ELF-1 (cell line): ENCODE measurements at regions not wholly inside any gene's neighbourhood (a gene's known extent, or its start where the extent isn't known, plus 50 kb on each side); places are given as distances from the start of the nearest gene placed in this dataset.

ENCODE experiments used
- DNase-seq: peaks from one replicate; pipeline ENCODE4 v3.0.0-alpha.2; 2016; ENCODE audit warnings: low read depth, low spot score

DNA sequence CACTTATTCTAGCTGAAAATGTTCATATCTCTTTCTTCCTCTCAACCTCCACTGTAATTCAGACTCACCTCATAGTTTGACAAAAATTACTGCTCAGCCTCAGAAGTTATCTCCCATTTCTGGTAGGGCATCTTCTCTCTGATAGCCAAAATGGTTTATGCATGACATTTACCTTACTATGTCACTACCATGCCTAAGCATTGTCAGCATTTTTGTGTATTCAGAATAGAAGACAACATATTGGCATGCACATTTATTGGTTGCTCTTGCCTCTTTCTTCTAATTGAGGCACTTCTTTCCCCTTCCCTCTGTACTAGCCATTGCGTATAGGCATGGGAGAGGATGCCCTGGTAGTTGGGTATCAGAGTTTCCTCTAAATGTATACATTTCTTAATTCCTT lies 406.1 kb upstream of the DCC start:
- no peak for DNase-seq

DNA sequence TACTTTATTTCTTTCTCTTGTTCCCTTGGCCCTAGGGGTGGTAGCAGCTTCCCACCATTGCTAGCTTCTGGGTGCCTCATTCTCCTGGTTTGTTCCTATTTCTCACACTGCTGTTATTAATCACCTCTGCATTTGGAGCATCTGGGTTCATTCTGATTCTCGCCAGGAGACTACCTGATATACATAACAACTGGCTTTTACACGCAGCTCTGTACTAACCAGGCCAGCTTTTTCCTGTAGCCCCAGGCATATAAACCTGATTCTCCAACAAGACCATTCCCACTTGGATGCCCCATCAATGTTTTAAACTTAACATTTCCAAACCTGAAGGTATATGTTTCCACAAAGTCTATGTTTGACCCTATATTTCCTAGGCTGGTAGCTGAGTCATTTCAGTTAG lies 403.9 kb upstream of the DCC start:
- peak; percentile 15 for DNase-seq

DNA sequence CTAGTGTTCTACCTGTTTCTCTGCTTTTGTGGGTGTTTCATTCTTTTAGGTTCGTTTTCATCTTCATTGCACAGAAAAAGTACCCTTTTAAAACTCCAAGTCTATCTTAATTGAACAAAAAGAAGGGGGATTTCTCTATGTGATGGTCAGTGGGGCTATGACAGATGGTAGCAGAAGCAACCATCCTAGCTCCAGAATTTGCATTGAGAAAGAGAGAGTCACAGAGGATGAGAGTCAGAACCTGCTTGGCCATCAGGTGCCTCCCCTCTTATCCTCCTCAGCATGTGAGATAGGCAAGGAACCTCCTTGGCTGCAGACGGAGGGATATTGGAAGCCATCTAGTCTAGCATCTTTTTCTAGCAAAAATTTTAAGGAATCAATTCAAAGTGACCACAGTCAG lies 398.0 kb upstream of the DCC start:
- DNase-seq: no peak

DNA sequence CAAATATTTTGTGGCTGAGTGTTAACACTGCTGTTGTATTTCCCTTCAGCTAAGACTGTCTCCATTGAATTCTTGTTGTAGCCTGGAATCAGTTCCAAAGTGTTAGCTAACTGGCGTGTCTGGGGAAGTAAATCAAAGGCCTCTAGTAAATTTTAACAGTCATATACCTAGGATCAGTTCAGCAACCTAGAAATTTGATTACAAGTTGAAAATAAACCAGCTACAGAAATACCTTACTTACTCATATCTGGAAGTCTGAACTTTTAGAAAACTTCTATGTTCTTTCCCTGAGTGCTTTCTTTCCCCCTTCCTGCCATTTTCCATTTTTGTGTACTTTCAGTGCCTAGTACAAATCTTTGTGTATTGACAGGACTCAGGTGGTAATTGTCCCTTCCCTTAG lies 396.7 kb upstream of the DCC start:
- DNase-seq: no peak

DNA sequence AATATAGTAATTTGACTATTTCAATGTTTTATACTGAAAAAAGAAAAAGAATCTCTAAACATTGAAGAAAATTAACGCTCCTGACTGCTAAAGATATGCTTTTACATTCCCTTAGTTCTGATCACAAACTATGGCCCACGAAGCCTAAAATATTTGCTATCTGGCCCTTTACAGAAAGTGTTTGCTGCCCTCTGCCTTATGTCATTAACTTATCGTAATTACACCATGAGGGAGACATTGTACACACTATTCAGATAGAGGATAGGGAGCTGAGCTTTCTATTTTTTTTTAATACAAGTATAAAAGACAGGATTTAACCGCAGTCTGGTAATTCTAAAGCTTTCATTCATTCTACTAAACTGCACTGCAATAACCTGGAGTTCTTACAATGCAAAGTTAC lies 393.1 kb upstream of the DCC start:
- no peak for DNase-seq

DNA sequence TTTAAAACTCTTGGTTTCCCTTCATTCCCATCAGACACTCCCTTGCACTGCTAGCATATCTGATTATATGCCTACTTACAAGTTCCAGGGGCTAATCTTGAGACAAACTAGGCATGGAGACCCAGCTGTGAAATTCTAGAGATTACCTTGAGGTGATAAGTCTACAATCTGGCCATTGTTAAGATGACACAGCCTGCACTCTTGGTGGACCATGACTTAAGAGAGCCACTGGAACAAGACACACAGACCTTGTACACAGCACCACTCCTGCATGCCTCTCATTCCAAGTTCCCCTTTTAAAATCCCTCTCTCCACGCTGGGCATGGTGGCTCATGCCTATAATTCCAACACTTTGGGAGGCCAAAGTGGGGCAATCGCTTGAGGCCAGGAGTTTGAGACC lies 387.2 kb upstream of the DCC start:
- DNase-seq: peak; percentile 20

DNA sequence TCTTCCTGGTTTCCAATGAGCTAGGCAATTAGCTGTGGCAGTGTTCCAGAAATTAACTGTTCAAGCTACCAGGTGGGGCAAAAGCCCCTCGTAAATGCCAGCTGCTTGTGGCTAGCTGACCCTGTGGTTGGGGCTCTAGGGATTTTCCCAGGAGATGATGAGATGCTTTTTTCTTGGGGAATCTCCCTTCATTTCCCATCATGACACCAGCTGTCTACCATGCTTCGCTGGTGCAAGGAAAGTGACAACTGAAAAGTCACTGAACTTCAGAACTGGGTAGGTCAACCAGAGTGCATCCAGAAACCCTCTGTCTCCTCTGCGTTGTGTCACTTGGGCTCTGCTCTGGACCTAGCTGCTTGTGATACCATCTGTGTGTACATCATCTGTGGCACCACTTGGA lies 386.5 kb upstream of the DCC start:
- DNase-seq: no peak

DNA sequence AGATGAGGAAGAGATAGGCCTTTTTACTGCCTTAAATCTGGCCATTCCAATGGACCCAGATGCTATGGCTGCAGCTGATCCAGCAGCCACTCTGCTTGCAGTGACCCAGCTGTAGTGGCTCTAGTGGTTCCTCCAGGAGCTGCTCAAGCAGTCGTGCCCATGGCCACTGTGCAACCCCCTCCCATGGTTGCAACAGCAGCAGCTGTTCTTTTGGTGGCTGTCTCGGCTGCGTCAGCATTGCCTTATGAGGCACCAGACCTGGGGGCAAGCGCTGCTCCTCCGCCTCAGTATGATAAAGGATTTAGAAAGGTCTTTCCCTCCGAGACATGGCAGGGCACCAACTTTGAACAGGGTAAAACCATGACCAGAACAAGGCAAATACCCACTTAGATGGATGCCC lies 384.9 kb upstream of the DCC start:
- DNase-seq: no peak

DNA sequence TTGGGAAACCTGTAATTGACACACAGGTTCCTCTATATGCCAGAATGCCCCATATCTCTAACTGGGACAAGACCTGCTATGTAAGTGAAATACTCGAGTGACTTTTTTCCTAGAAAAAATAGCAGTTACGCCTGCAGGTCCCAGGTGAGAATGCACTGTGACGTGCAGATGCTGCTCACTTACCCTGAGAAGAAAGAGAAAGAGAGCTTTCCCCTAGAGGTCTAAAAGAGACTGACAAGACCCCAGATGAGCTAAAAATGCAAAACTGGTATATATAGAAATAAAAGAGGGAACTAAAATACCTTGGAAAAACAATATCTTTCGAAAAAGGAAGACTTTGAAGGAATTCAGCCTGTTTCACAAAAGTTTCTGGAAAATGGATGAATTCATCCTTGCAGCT lies 383.0 kb upstream of the DCC start:
- DNase-seq: no peak

DNA sequence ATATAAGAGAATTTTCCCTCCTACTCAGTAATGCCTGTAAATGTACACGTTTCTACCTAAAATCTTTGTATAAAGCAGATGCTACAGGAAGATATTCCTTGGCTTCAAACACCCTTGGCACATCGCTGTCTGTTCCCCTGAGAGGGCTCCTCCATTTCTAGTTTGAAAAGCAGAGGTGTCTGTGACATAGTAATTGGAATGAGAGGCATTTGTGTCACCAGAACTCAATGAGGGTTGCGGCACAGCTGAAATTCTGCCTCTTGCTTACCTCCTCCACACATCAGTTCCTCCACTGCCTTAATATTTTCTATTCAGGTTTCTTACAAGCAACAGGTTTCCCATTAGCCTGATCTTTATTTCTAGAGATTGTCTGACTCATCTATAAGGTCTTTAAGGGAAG lies 359.9 kb upstream of the DCC start:
- DNase-seq: no peak

DNA sequence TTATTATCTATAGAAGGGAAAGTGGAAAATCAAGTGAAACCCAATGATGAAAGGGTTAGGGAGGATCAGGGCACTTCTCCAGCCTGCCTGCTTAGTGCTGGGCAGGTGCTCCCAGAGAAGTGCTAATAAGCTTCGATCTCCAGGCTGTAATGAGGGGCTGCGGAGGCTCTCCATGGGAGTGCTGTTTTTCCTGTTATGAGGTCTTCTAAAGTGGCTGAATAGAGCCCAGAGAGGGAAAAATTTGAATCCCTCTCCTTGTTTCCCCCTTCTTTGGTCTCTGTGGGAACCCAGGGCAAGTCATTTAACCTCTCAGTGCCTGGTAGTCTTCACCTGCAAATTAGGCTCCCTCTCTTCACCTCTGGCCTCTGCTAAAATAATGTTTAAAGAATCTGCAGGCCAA lies 351.7 kb upstream of the DCC start:
- no peak for DNase-seq

DNA sequence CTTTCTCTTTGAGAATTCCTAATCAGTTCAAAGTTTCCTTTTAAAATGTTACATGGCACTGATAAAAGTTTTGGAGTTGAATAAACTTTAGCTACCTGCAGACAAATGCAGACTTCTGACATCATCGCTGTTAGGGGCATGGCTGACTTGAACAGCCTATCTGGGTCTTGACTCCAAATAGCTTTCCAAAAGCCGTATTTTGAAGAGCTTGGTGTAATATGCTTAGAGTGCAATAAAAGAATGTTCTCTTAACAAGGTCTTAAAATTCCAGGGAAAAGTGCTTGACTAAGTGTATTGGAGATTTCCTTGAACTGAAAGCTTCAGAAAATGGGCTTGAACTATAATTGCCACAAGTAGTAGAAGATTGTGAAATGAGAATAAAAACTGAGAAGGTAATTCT lies 342.9 kb upstream of the DCC start:
- no peak for DNase-seq

DNA sequence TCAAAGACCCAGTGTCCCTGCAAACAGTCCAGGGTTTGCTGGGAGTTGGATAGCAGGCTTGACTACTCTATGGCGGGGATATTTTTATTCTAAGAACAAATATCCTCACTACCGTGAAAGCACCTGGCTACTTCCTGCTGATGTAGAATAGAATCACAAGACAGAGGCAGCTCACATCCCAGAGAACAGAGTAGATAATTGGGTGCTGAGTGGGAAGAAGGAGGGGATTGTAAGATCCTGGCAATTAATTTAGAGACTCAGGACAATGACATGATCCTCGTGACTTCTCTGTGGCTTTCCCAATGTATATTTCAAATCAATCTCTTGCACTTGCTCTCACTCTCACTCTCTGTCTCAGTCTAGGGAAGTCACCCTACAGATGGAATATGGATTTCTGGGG lies 341.9 kb upstream of the DCC start:
- DNase-seq: no peak

DNA sequence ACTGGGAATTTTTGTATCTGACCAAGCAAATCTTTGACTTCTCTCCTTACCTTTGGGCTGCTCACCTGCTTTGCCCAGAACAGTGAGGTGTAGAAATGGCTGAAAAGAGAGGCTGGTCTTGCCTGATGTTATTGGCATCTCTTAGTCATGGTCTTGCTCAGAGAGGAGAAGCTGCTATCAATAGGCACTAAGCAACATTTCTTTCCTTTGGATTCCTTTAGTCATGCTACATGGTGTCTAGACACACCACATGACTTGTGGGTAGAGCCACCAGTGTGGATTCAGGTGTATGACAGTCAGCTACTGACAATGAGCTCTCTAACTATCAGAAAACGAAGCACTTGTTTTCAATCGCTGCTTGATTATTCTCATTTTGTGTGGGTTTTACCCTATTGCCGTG lies 341.3 kb upstream of the DCC start:
- DNase-seq: no peak

DNA sequence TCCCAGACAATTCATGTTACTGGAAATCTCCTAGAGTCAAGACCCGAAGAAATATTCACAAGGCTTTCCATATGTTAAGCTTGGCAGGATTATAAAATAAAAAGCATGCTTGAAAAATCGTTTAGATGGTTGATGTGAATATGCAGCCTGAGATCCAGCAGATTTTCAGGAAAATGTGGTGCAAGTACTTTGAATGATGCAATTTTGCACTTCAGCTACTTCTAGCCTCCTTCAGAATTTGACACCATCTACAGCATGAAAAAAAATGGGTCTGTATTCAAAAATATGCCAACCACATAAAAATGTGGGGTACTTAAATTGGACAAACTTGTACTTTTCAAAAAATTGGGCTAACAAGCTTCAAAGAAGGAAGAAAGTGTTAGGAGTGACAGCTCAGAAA lies 340.6 kb upstream of the DCC start:
- no peak for DNase-seq

DNA sequence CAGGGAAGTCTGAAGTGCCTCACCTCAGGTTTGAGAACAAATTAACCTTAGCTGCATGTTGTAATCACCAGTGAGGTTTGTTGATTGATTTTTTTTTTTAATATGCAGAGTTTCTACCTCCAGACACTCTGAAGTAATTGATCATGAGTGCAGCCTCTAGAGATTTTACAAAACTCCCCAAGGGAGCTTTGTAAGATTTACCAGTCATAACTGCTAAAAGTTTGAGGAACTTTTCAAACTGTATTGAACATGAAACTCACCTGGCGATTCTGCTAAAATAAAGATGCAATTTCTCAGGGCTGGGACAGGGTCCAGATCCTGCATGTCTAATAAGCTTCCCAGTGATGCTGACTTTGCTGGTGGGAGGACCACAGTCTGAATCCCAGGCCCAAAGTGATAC lies 339.6 kb upstream of the DCC start:
- DNase-seq: no peak

DNA sequence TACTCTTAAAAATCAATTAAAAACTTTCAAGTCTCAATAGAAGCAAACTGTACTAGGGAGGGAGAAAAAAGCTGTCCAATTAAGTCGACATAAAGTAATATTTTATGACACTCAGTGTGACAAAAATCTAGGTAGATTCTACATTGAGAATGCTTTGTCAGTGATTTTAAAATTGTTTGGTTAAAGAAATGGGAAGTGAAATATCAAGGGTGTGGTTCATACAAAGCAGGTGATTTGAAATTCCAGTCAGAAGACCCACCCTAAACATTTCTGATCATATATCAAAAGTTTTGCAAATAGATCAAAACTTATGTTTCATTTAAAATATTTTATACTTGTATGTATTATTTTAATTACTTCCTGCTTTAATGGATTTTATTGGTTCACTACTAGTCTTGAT lies 338.9 kb upstream of the DCC start:
- DNase-seq: no peak

DNA sequence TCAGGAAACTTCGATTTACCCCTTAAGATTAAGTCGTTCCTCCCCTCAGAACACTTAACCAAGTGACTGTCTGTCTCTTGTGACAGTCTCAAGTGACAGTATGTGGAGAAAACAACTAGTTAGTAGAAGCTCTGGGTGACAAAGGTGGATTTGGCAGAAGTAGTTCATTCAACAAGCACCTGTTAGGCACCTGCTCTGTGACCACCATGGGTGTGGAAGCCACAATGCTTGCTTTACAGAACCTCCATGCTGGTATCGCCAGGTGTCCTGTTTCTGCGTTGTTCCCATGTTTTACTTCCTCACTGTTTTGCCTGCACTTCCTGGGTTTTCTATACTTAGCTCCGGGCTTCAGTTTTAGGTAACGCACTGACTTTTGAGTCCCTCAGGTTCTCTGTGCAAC lies 337.4 kb upstream of the DCC start:
- no peak for DNase-seq

DNA sequence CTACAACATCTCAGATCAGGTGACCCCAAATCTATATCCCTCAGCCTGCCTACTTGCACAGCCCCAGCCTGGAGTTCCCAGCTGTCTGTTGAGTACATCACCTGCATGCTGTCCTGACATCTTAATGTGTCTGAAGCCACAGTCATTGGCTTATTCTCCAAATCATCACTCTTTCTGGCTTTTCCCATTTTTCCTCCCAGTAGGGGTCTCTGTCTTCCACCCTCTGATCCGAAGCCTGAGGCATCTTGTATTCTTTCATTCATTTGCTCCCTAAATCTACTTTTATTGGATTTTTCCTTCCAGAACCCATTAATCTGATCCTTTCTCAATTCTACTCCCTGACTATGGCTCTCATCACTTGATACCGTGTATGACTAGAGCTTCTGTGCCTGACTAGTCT lies 332.9 kb upstream of the DCC start:
- no peak for DNase-seq

DNA sequence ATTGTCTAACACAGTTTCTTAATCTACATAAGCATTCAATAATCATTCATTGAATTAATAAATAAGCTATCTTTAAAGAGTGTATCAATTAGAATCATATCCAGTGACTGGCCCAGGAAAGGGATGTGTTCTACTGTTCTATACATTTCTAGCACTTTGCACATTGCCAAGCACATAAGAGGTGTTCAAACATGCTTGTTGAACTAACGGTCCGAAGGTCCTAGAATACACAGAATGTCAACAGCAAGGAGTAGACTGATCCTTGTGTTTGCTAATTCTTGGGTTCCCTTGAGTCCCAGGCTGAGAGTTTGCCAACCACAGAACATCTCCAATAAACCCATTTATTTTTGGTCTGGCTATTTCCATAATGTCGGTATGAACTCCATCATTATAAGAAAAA lies 331.7 kb upstream of the DCC start:
- DNase-seq: no peak

DNA sequence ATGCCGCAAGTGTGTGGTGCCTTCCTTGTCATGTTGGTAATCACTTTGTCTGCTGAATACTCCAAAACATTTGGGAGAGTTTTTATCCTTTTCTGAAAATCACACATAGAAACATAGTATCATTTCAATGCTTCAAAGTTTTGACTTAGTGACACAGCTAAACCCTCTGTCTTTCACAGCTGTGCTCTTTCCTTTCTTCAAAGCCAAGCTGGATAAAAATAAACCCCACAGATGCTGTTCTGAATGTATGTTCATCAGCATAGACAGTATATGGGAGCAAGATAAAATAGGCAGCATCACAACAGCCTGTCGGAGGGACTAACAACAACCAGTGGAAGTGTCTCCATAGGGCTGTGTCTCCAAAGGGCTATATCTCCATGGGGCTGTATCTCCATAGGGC lies 331.3 kb upstream of the DCC start:
- no peak for DNase-seq

DNA sequence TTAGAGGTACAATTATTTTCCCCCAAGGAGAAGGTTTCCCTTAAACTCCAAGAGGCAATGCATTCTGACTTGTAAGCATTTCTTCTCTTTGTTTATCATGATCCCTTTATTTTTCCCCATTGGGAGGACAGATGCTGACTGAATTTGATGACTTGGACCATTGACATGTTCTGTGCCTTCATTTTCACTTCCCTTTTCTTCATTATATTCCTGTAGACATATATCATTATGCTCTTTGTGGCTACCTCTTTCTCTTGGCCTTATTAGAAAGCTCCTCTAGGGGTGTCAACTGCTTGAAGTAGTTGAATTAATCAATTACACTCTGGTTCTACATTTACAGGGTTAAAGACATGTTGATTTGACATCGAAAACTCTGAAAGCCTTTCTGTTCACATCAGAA lies 330.0 kb upstream of the DCC start:
- DNase-seq: no peak

DNA sequence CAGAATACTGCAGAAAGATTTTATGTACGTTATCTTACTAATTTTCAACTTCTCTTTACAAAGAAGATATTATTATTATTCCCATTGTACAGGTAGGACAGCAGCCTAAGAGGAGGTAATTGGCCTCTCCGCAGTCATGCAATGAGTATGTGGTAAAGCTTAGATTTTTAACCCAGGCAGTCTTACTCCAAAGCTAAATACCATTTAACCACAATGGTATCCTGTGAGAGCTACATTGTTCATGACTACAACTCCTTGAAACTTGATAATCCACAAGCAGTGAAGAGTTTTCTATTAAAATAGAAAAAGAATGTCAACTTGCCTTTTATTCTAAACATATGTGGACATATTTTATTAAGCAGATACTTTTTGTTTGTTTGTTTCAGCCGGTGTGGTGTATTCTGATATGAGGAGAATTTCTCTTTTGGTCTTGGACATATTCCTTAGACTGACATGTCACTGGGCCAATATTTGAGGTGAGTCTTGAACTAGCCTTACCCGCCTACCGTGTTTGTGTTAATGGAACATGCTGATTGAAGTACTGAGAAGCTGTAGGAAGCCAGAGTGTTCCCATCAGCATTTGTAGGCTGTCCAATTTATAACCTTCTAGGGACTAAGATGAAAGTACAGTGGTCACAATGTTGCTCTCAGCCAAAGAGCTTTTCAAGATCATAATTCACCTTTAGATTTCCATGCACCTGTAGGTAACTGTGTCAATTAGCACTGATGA lies 293.9 kb upstream of the DCC start:
- DNase-seq: no peak

DNA sequence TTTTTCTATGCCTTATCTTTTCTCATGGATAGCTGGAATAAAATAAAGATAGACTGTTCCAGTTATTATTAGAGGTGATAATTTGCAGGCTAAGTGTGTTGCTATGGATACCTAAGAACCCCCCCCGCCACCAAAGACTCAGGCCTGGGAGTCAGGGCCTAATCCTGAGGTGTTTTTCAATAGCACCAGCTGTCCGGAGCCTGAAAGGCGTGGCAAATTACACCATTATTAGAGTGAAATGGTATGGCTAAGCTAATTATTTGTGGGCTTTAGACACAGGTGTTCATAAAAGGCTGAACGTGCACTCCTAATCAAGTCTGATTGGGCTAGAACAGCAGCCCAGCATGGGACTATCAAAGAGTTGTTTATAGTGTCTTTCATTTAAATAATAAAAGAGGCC lies 293.2 kb upstream of the DCC start:
- no peak for DNase-seq
